ENCODE measurements at regions not wholly inside any gene's neighbourhood (a gene's known extent, or its start where the extent isn't known, plus 50 kb on each side); places are given as distances from the start of the nearest gene placed in this dataset.

DNA sequence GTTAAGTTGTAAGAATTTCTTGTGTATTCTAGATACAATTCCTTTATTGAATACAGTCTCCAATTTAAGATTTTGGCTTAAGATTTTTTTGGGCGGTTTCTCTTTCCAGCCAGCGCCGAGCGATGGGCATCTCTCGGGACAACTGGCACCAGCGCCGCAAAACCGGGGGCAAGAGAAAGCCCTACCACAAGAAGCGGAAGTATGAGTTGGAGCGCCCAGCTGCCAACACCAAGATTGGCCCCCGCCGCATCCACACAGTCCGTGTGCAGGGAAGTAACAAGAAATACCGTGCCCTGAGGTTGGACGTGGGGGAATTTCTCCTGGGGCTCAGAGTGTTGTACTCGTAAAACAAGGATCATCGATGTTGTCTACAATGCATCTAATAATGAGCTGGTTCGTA lies 278.7 kb upstream of the TARS1 start:
- TF ChIP-seq, protein P1, sequence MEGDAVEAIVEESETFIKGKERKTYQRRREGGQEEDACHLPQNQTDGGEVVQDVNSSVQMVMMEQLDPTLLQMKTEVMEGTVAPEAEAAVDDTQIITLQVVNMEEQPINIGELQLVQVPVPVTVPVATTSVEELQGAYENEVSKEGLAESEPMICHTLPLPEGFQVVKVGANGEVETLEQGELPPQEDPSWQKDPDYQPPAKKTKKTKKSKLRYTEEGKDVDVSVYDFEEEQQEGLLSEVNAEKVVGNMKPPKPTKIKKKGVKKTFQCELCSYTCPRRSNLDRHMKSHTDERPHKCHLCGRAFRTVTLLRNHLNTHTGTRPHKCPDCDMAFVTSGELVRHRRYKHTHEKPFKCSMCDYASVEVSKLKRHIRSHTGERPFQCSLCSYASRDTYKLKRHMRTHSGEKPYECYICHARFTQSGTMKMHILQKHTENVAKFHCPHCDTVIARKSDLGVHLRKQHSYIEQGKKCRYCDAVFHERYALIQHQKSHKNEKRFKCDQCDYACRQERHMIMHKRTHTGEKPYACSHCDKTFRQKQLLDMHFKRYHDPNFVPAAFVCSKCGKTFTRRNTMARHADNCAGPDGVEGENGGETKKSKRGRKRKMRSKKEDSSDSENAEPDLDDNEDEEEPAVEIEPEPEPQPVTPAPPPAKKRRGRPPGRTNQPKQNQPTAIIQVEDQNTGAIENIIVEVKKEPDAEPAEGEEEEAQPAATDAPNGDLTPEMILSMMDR (conservative IDR thresholded peaks at IDR 0.05; ENCODE audit: low read depth in 2 of 2): no peak
- no peak for TF ChIP-seq POLR2AphosphoS5 (IDR thresholded peaks at IDR 0.05; ENCODE audit: low read depth)
- no peak for TF ChIP-seq CREB1 (CRISPR knock-in tag; IDR thresholded peaks at IDR 0.05; ENCODE audit: low read depth)
- TF ChIP-seq EZH2 (IDR thresholded peaks at IDR 0.05; ENCODE audit: low read depth, unreplicated experiment): no peak
- TF ChIP-seq, protein P2, sequence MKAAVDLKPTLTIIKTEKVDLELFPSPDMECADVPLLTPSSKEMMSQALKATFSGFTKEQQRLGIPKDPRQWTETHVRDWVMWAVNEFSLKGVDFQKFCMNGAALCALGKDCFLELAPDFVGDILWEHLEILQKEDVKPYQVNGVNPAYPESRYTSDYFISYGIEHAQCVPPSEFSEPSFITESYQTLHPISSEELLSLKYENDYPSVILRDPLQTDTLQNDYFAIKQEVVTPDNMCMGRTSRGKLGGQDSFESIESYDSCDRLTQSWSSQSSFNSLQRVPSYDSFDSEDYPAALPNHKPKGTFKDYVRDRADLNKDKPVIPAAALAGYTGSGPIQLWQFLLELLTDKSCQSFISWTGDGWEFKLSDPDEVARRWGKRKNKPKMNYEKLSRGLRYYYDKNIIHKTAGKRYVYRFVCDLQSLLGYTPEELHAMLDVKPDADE (IDR thresholded peaks at IDR 0.05): no peak
- TF ChIP-seq, protein P3, sequence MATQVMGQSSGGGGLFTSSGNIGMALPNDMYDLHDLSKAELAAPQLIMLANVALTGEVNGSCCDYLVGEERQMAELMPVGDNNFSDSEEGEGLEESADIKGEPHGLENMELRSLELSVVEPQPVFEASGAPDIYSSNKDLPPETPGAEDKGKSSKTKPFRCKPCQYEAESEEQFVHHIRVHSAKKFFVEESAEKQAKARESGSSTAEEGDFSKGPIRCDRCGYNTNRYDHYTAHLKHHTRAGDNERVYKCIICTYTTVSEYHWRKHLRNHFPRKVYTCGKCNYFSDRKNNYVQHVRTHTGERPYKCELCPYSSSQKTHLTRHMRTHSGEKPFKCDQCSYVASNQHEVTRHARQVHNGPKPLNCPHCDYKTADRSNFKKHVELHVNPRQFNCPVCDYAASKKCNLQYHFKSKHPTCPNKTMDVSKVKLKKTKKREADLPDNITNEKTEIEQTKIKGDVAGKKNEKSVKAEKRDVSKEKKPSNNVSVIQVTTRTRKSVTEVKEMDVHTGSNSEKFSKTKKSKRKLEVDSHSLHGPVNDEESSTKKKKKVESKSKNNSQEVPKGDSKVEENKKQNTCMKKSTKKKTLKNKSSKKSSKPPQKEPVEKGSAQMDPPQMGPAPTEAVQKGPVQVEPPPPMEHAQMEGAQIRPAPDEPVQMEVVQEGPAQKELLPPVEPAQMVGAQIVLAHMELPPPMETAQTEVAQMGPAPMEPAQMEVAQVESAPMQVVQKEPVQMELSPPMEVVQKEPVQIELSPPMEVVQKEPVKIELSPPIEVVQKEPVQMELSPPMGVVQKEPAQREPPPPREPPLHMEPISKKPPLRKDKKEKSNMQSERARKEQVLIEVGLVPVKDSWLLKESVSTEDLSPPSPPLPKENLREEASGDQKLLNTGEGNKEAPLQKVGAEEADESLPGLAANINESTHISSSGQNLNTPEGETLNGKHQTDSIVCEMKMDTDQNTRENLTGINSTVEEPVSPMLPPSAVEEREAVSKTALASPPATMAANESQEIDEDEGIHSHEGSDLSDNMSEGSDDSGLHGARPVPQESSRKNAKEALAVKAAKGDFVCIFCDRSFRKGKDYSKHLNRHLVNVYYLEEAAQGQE (IDR thresholded peaks at IDR 0.05; ENCODE audit: unreplicated experiment): no peak

All from GM23338 (cell line).